HS-5 (cell line): ENCODE measurements at regions not wholly inside any gene's neighbourhood (a gene's known extent, or its start where the extent isn't known, plus 50 kb on each side); places are given as distances from the start of the nearest gene placed in this dataset.

Experiments used
- DNase-seq: peaks from one replicate; pipeline ENCODE4 v3.0.0-alpha.2; 2012; ENCODE audit warnings: low read depth

- DNase-seq, result no peak
Measured at GRCh38 chrX:6694221-6694620, 159.3 kb upstream of the VCX3A start.

GRCh38 chrX:6693051-6693450, 158.1 kb upstream of the VCX3A start:
- DNase-seq, result no peak

GRCh38 chrX:6685489-6685888, 150.6 kb upstream of the VCX3A start:
- DNase-seq, result no peak

- no peak for DNase-seq
Measured at GRCh38 chrX:6683353-6683752, 148.4 kb upstream of the VCX3A start.

GRCh38 chrX:6681521-6682145, 146.7 kb upstream of the VCX3A start:
- DNase-seq, result no peak

GRCh38 chrX:6679988-6680387, 145.1 kb upstream of the VCX3A start:
- DNase-seq, result no peak

GRCh38 chrX:6679550-6679949, 144.6 kb upstream of the VCX3A start:
- no peak for DNase-seq

GRCh38 chrX:6678313-6678712, 143.4 kb upstream of the VCX3A start:
- DNase-seq, result no peak

GRCh38 chrX:6674734-6675133, 139.8 kb upstream of the VCX3A start:
- DNase-seq, result no peak

GRCh38 chrX:6667048-6667768, 132.3 kb upstream of the VCX3A start:
- no peak for DNase-seq

- no peak for DNase-seq
Measured at GRCh38 chrX:6666624-6667023, 131.7 kb upstream of the VCX3A start.

- no peak for DNase-seq
Measured at GRCh38 chrX:6661736-6662135, 126.8 kb upstream of the VCX3A start.

- DNase-seq, result no peak
Measured at GRCh38 chrX:6660567-6661264, 125.8 kb upstream of the VCX3A start.

GRCh38 chrX:6645216-6645615, 110.3 kb upstream of the VCX3A start:
- no peak for DNase-seq

- no peak for DNase-seq
Measured at GRCh38 chrX:6644411-6644810, 109.5 kb upstream of the VCX3A start.

- no peak for DNase-seq
Measured at GRCh38 chrX:6640727-6641126, 105.8 kb upstream of the VCX3A start.

GRCh38 chrX:6614506-6614905, 79.6 kb upstream of the VCX3A start:
- no peak for DNase-seq

- no peak for DNase-seq
Measured at GRCh38 chrX:6599230-6599860, 64.4 kb upstream of the VCX3A start.
